ENCODE measurements at regions not wholly inside any gene's neighbourhood (a gene's known extent, or its start where the extent isn't known, plus 50 kb on each side); places are given as distances from the start of the nearest gene placed in this dataset.

DNA sequence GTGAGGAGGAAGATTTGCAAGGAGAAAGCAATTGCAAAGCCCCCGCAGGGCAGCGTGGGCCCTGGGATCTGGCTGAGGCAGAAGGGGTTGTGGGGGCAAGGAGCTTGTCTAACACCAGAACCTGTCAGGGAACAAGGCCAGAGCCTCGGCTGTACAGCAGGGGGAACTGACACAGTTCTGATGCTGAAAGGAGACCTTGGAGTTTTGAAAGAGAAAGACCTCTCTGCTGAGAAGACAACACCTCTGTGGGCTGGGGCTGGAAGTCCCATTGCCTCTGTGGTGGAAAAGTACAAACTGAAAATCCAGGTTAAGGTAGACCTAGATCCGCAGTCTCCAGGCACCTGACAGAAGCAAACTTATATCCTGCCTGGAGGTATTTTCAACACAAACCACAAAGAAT is 86.9 kb upstream of the CST7 start:
- in situ Hi-C loops (cut with HindIII; ENCODE audit: low sequenced_read_pairs): no loop called here

DNA sequence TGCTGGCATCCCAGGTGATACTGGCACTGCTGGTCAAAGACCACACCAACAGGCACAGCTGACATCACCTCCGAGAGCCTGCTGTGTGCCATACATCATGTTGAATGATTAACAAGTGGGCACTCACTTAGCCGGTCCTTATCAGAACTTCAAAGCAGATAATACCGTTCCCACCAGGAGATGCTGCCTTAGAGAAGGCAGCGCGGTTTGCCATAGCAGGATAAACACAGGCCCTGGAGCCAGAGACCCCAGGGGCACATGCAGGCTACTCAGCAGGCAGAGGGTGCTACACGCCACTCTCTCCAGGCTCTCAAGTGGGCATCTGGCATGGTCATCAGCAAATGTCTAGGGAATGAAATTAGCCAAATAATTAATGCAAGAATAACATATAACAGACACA is 86.5 kb upstream of the CST7 start:
- in situ Hi-C loops (cut with HindIII; ENCODE audit: low sequenced_read_pairs): no loop called here

DNA sequence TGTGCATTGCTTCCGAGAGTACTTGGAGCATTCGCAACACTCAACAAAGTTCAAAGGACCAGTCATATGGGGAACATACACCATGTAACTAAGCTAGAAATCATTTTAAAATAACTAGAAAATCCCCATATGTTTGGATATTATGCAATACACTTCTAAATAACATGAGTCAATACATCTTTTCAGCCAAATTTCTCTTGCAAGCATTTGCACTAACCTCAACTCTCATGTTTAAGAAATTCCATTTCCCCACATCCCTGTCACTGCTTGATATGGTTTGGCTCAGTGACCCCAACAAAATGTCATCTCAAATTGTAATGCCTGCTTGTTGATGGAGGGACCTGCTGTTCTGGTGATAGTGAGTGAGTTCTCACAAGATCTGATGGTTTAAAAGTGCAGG is 85.7 kb upstream of the CST7 start:
- in situ Hi-C loops (cut with HindIII; ENCODE audit: low sequenced_read_pairs): no loop called here

DNA sequence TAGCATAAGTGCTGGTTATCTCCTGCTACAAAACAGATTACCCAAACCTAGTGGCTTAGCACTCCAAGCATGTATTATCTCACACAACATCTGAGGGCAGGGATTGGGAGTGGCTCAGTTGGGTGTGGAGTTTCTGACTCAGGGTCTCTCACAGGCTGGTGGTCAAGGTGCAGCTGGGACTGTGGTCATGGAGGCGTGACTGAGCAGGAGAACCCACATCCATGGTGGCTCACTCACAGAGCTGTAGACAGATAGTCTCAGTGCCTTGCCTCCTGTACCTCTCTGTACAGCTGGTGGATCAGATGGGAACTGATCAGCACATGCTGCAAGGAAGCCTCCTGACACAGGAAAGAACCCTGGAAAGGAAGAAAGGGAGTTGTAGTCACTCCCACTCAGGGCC is 83.1 kb upstream of the CST7 start:
- in situ Hi-C loops (cut with HindIII; ENCODE audit: low sequenced_read_pairs): no loop called here

DNA sequence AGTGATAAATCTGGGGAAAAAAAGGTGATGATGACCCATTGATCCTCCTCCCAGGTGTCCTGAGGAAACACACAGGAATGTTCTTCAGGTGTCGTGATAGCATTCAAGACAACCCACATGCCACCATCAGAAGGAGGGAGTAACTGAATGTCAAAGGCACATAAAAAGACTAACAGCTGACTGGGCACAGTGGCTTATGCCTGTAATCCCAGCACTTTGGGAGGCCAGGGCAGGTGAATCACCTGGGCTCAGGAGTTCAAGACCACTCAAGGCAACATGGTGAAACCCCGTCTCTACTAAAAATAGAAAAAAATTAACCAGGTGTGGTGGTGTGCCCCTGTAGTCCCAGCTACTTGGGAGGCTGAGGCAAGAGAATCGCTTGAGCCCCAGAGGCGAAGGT is 82.3 kb upstream of the CST7 start:
- in situ Hi-C loops (cut with HindIII; ENCODE audit: low sequenced_read_pairs): no loop called here

DNA sequence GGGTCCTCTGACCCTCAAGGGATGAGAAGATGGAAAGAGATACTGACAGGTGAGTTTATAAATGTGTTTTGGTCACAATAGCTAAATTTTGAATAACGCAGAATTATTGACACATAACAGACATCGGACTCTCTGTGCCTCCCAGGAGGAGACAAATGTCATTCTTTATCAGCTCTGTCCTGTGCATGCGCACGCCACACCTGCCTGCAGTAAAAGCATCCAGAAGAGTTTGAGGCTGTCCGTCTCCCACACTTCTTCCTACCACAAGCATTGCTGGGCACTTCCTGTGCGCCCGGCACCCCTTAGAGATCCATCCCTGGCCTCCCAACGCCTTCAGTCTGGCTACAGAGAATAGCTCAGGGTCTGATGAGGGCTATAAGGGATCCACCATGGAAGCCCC is 81.5 kb upstream of the CST7 start:
- in situ Hi-C loops (cut with HindIII; ENCODE audit: low sequenced_read_pairs): no loop called here

DNA sequence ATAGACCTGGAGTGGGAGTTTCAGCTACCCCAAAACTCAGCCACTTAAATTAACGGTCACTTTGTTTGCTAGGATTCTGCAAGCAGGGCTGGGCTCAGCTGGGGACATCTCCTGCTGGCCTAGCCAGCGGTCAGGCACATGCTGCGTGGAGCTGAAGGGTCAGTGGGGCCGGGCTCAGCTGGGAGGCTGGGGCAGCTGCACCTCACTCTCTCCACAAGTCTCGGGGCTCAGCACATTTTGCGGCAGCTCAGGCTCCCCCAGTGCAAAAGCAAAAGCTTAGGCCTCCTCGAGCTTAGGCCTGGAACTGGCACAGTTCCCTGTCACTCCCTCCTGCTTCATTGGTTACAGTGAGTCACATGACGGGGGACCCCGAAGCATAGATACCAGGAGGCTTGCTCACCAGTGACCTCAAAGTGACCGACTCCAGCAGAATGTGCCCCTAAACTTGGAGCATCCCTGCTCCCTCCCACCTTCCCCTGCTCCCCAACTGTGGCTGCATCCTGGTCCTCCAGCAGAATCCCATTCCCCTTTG is 80.6 kb upstream of the CST7 start:
- in situ Hi-C loops (cut with HindIII; ENCODE audit: low sequenced_read_pairs): no loop called here

DNA sequence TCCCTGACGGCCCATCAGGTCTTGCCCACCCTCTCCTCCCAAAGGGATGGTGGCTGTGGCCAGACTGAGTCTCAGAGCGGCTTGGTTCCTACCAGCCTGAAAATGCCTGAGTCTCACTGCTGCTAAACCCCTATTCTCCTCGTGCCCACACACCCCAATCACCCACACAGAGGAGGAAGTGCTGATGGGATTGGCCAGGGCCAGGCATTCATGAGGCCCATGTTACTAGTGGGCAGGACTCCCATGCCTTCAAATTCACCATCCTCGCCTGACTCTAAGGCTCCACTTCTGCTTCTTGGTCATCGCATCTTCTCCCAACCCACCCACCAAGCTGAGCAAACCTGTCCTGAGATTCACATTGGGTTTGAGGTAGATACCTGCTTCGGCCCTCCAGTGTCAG is 80.1 kb upstream of the CST7 start:
- in situ Hi-C loops (cut with HindIII; ENCODE audit: low sequenced_read_pairs): no loop called here

DNA sequence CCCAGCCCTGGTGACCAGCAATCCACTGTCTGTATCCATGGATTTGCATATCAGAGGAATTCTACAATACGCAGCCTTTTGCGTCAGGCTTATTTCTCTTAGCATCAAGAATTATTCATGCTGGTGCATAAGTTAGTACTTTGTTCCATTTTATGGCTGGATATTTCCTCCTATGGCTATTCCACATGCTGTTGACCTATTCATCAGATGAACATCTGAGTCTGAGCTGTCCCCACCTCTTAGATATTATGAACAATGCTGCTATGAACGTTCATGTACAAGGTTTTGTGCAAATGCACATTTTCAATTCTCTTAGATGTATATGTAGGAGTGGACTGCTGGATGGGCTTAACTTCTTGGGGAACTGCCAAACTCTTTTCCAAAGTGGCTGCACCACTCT is 79.0 kb upstream of the CST7 start:
- in situ Hi-C loops (cut with HindIII; ENCODE audit: low sequenced_read_pairs): no loop called here

DNA sequence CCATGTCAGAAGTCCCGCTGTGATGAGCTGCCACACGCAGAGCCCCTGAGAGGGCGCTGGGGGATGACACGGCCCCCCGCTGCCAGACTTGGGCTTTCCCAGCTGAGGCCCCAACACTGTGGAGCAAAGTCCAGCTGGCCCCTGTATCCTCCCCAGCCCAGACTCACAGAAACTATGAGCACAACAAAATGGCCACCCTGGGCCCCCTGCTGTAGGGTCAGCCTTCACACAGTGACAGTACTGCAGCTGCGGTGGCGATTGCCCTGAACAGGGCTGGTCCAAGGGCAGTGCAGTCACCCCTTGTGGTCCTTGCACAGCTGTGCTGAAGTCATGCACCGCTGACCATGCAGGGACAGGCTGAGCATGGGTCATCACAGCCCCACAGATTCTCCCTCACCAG is 78.2 kb upstream of the CST7 start:
- in situ Hi-C loops (cut with HindIII; ENCODE audit: low sequenced_read_pairs): no loop called here

DNA sequence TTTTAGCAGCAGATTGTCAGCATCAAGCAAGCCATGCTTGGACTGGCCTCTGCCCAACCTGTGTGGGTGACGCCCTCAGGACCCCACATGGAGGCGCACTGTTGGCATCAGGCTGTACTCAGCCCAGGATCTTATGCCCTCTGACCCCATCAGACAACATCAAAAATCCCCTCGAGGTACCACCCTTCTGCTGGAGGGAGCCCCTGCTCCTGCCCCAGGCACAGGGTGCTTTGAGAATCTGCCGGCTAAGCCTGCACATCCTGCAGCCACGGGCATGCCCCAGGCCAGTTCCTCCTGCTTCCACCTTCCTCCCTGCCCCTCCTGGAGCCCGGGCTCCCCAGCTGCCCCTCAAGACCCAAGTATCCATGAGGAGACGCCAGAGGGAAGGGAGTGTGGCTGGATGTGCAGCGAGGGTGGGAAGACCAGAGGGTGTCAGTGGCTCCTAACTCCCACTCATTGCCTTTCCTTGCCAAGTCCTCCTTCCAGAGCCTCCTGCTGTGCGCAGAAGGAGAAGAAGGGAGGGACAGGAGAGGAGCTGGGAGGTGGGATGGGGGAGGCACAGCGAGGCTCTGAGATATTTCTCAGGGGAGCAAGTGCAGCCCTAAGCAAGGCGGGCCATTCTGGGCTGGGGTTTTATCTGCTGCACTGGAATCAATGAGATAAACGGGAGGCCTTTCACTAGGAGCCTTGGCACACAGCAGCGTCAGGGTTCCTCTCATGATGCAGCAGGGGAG is 77.4 kb upstream of the CST7 start:
- in situ Hi-C loops (cut with HindIII; ENCODE audit: low sequenced_read_pairs): no loop called here

DNA sequence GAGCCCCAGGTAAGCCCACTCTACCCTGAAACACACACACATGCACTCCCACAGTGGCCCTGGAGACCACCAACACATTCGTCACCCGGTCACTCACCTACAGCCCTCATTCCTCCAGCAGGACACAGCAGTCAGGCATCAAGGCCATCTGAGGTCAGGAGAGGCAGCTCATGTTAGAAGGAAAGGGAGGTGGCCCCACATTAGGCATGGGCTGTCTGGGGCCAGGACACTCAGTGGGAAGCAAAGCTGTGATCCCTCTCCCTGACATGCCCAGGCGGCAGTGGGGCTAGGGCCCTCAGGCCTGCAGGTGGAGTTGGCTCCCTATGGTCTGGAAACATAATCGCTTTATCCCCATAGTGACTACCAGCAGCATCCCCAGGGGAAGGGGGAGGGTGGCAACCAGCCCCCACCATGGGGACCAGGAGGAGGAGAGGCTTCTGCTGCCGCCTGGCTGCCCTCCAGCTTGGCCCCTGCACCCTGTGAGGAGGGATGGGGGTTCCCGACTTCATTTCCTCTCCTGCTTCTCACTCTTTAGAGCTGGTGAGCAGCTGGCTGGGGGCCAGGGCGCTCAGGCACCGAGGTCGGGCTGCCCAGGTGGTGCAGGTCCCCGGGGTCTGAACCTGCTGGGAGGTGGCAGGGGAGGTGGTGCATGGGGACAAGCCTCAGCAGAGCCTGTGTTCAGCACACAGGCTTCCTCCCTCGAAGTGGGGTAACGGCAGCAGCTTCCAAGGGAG is 76.6 kb upstream of the CST7 start:
- in situ Hi-C loops (cut with HindIII; ENCODE audit: low sequenced_read_pairs): no loop called here

DNA sequence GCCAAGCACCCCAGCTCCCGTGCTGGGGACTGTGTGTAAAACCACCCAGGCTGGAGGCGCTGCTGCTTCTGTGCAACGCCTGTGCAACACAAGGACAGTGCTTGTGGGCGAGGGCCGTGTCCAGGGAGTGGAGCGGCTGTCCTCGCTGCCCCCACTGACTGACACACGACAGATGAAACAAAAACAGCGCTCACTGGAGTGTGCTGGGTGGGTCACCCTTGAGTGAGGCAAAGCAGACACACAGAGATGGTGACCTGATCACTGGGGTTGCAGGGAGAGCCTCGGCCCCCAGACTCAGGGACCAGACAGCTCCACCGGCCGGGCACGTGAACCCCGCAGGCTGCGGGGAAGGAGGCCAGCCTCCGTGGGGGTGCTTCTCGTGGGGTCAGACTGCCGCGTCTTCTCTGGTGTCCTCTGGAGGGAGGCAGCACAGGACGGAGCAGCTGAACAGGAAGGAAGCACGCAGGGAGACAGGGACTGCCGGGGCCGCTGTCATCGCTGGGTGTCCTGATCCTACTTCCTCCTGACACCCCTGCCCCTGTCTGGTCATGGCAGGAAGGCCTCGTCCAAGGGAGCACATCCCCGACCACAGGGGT is 75.9 kb upstream of the CST7 start:
- in situ Hi-C loops (cut with HindIII; ENCODE audit: low sequenced_read_pairs): no loop called here

DNA sequence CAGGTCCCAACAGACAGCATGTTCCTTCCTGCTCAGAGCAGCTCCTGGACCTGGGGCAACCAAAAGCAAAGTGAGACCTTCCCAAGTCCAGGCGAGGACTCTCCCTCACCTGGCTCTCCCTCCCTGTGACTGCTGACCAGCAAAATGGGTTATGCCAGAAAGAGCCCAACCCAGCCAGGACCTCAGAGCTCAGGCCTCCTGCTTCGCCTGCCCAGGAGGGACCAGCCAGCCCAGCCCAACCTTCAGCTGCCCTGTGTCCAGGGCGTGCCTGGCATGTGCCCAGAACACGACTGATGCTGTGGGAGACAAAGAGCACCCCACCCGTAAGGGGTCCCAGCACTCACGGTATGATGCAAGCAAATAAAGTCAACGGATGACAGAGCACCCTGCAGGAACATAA is 74.0 kb upstream of the CST7 start:
- in situ Hi-C loops (cut with HindIII; ENCODE audit: low sequenced_read_pairs): no loop called here

DNA sequence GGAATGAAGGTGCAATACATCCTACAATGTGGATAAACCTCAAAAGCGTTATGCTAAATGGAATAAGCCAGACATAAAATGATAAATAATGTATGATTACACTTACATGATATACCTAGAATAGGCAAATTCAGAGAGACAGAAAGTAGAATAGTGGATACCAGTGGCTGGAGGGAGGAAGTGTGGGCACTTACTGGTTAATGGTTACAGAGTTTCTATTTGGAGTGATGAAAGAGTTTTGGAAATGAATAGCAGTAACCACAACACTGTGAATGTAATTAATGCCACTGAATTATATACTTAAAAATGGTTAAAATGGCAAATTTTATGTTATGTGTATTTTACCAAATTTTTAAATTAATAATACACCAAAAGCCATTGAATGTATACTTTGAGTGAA is 71.4 kb upstream of the CST7 start:
- in situ Hi-C loops (cut with HindIII; ENCODE audit: low sequenced_read_pairs): no loop called here

DNA sequence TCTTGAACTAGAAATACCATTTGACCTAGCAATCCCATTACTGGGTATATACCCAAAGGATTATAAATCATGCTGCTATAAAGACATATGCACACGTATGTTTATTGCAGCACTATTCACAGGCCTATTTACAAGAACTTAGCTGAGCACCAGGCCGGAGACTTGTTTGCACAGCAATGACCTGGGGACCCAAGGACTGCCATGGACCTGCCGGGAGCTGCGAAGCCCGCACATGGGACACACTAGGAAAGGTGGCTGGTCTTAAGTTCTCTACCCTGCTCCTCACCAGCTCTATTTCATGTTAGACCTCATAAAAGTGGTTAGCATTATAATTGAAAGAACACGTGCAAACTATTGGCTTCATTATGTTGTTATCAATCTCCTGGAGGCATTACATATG is 70.4 kb upstream of the CST7 start:
- in situ Hi-C loops (cut with HindIII; ENCODE audit: low sequenced_read_pairs): no loop called here

DNA sequence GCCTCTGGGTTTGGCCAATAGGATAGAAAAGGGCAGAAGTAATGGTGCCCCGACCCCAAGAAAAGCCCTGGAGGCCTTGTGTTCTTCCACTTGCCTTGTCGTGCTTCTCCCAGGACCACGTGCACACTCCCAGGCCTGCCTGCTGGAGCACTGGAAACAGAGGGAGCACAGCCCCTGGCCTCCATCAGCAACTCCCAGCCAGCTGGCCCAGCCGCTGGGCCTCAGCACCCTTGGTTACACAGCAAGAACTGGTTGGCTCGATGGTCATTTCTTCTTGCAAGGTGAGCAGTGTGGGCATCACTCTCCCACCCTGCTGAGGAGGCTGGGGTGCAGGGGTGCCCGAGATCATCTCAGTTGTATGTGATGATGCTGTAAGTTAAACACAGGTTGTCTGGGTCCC is 69.2 kb upstream of the CST7 start:
- in situ Hi-C loops (cut with HindIII; ENCODE audit: low sequenced_read_pairs): loop anchor here (5.0 kb wide), 1 partner anchor 98 kb away; no protein-coding TSS in a partner anchor

DNA sequence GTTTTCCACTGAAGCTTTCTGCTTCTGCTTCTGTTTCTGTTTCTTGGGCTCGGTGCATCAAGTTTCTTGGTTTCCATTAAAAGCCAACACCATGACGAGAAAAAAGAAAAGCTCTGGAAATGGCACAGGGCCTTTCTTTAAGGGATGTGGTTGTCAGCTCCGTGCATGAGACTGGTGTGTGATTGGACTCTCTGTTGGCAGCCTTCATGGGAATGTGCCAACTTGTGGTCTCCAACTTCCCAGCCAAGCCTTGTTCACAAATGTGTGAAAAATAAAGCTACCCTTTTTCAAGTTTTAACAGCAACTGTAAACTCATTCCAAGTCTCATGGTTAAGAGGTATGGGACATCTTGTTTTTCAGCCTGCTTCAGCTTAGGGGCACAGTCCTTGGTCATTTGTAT is 68.7 kb upstream of the CST7 start:
- in situ Hi-C loops (cut with HindIII; ENCODE audit: low sequenced_read_pairs): loop anchor here (5.0 kb wide), 1 partner anchor 98 kb away; no protein-coding TSS in a partner anchor

DNA sequence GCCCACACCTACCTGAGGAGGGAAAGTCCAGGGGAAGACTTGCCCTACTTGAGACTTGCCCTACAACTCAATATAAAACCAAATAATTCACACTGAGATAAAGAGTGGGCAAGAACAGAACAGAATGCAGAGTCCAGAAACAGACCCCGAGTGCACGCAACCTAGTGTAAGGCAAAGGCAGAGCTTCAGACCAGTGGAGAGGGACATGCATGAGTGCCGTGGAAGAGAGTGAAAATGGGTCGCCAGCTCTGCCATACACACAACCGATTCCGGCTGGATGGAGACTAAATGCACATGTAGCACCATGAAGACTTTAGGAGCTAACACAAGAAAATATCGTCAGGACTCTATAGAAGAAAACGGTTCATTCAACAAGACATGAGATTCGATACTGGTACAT is 58.8 kb upstream of the CST7 start:
- in situ Hi-C loops (cut with HindIII; ENCODE audit: low sequenced_read_pairs): no loop called here

DNA sequence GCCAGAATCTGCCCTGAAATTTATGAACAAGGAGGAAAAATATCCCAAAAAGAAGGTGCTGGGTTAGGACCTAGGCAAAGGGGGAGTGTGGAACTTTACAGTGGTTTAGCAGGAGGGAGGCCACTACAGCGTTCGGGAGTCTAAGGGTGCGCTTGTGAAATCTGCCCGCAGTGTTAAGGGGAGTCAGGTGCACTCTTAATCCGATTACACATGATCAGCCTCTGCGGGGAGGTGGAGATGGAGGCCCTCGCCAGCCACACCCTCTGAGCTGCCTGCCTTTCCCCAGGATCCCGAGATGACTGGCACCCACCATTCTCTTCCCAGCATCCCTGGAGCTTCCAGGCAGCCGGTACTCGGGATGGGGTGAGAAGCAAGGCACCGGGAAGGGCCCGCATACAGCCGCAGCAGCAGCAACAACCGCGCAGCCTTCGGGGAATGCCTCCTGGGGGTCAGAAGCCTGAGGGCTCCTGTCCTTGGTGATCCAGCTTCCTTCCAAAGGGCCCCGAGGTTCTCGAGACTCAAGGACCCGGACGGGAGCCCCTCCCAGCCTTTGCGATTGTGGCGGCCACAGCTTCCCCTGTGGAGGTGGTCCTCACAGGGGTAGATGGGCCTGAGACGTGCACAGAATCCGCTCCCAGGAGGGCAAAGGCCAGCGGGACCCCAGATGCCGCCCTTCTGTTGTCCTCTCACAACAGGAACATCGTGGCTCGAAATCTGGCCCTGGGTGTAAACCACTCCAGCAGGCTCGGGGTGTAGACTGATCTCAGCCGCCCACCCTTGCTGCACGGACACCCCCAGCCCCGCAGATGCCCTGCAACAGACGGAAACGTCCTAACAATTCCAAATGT is 57.3 kb upstream of the CST7 start:
- in situ Hi-C loops (cut with HindIII; ENCODE audit: low sequenced_read_pairs): no loop called here

DNA sequence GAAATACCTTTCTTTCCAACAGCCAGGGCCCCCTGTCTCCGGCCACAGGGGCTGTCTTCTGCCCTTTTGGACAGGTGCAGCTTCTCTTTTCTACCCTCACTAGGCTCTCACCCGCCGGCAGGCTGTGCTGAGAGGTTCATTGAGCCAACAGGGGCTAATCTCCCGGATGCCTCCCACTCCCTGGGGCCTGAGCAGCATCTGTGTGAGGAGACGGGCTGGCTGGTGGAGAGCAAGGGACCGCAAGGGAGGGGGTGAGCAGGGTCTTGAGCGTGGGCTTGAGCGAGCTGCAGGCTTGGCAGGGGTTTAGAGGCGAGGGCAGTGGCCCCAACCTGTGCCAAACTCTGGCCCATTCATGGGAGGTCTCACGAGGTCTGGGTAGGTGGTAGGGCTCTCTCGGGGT is 56.5 kb upstream of the CST7 start:
- in situ Hi-C loops (cut with HindIII; ENCODE audit: low sequenced_read_pairs): no loop called here

Measured in endothelial cell of hepatic sinusoid (primary cell).